HG02798 (cell line): ENCODE measurements at regions not wholly inside any gene's neighbourhood (a gene's known extent, or its start where the extent isn't known, plus 50 kb on each side); places are given as distances from the start of the nearest gene placed in this dataset.
"Not testable (repeated sequence)": the region's sequence is repeated elsewhere in the genome, so short reads cannot be mapped to it uniquely, and the experiment has no call there.

Experiments used
- ATAC-seq: cut with Tn5 transposase; IDR thresholded peaks from one replicate; pipeline ENCODE4 v1.9.1; 2021; ENCODE audit warnings: mild to moderate bottlenecking; ENCODE audit not compliant: unreplicated experiment, poor library complexity

DNA sequence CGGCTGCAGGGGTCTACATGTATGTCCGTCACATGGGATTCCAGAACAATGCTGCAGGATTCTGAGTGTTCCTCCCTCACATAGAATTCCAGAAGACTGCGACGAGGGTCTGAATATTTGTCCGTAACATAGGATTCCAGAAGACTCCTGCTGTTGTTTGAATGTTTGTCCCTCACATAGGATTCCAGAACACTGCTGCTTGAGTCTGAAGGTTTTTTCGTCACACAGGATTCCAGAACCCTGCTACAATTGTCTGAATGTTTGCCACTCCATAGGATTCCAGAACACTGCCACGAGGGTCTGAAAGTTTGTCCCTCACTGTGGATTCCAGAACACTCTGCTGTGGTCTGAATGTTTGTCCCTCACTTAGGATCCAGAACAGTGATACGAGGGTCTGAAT is 217.5 kb downstream of the FOXD4L6 start:
- ATAC-seq = not testable (repeated sequence)

- ATAC-seq = no peak
These were observed 218.7 kb downstream of the FOXD4L6 start for GRCh38 chr9:40909821-40910220.

DNA sequence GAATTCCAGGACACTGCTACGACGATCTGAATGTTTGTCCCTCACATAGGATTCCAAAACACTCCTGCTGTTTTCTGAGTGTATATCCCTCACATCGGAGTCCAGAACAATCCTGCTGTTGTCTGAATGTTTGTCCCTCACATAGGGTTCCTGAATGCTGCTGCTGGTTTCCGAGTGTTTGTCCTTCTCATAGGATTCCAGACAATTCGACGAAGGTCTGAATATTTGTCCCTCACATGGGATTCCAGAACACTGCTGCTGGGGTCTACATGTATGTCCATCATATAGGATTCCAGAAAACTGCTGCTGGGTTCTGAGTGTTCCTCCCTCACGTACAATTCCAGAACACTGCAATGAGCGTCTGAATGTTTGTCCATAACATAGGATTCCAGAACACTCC is 219.4 kb downstream of the FOXD4L6 start:
- ATAC-seq = not testable (repeated sequence)

DNA sequence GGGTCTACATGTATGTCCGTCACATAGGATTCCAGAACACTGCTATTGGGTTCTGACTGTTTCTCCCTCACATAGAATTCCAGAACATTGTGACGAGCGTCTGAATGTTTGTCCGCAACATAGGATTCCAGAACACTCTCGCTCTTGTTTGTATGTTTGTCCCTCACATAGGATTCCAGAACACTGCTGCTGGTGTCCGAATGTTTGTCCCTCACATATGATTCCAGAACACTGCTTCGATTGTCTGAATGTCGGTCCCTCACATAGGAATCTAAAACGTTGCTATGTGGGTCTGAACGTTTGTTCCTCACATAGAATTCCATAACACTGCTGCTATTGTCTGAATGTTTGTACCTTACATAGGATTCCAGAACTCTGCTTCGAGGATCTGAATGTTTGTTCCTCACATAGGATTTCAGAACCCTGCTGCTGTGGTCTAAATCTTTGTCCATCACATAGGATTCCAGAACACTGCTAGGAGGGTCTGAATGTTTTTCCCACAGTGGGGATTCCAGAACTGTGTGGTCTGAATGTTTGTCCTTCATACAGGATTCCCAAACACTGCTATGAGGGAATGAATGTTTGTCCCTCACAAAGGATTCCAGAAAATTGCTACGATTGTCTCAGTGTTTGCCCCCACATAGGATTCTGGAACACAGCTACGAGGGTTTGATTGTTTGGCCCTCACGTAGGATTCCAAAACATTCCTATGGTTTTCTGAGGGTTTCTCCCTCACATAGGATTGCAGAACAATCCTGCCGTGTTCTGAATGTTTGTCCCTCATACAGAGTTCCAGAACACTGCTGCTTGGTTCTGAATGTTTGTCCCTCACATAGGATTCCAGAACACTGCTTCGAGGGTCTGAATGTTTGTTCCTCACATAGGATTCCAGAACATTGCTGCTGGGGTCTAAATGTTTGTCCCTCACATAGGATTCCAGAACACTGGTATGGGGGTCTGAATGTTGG is 220.5 kb downstream of the FOXD4L6 start:
- ATAC-seq = no peak

DNA sequence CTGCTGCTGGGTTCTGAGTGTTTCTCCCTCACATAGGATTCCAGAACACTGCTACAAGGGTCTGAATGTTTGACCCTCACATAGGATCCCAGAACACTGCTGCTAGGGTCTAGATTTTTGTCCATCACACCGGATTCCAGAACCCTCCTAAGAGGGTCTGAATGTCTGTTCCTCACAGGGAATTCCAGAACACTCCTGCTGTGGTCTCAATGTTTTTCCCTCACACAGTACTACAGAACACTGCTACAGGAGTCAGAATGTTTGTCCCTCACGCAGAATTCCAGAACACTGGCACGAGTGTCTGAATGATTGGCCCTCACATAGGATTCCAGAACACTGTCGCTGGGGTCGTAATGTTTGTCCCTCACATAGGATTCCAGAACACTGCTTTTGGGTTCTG is 221.6 kb downstream of the FOXD4L6 start:
- ATAC-seq = not testable (repeated sequence)

- ATAC-seq = not testable (repeated sequence)
These were observed 236.2 kb downstream of the FOXD4L6 start for GRCh38 chr9:40892315-40892714.

GRCh38 chr9:40885858-40886257 is 242.6 kb downstream of the FOXD4L6 start:
- ATAC-seq = not testable (repeated sequence)

- not testable (repeated sequence) for ATAC-seq
These were observed 243.5 kb downstream of the FOXD4L6 start for GRCh38 chr9:40884902-40885490.

GRCh38 chr9:40884072-40884901 is 244.2 kb downstream of the FOXD4L6 start:
- no peak for ATAC-seq

DNA sequence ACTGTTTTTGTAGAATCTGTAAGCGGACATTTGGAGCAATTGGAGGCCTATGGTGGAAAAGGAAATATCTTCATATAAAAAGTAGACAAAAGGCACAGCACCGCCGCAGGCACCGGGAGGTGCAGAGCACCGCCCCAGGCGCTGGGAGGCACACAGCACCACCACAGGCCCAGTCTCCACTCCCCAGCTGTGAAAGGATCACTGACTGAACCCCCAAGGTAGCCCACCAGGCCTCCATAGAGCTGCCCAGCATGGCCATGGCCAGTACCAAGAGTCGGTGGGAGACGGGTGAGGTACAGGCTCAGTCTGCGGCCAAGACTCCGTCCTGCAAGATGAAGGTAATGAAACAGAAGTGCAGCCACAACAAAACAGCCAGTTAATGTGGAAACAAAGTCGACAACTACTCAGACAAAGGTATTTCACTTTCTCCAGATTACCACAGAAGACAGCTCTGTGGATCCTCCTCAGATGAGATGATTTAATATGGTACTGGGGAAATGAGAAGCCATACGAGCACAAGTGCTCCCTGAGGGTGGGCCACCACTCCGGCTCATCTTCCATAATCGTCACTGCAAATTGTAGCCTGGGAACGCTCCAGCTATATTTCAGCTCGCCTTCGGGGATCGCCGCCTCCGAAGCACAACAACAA is 244.9 kb downstream of the FOXD4L6 start:
- not testable (repeated sequence) for ATAC-seq

DNA sequence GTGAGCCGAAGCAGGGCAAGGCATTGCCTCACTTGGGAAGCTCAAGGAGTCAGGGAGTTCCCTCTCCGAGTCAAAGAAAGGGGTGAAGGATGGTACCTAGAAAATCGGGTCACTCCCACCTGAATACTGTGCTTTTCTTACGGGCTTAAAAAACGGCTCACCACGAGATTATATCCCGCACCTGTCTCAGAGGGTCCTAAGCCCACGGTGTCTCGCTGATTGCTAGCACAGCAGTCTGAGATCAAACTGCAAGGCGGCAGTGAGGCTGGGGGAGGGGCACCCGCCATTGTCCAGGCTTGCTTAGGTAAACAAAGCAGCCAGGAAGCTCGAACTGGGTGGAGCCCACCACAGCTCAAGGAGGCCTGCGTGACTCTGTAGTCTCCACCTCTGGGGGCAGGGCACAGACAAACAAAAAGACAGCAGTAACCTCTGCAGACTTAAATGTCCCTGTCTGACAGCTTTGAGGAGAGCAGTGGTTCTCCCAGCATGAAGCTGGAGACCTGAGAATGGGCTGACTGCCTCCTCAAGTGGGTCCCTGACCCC is 254.7 kb downstream of the FOXD4L6 start:
- not testable (repeated sequence) for ATAC-seq

DNA sequence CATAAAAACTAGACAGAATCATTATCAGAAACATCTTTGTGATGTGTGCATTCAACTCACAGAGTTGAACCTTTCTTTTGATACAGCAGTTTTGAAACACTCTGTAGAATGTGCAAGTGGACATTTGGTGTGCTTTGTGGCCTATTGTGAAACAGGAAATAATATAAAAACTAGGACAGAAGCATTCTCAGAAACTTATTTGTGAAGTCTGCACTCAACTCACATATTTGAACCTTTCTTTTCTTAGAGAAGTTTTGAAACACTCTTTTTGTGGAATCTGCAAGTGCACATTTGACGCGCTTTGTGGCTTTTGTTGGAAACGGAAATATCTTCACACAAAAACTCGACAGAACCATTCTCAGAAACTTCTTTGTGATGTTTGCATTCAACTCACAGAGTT is 260.0 kb downstream of the FOXD4L6 start:
- ATAC-seq = not testable (repeated sequence)
